Amygdala (tissue), 56 donors: ENCODE measurements at regions not wholly inside any gene's neighbourhood (a gene's known extent, or its start where the extent isn't known, plus 50 kb on each side); places are given as distances from the start of the nearest gene placed in this dataset.
"Not testable (repeated sequence)": the region's sequence is repeated elsewhere in the genome, so short reads cannot be mapped to it uniquely, and the experiment has no call there.

Experiments used
- DNase-seq, 56 donors: peaks; one replicate each; lab custom pipeline; 2025; lab: John Stamatoyannopoulos, UW

GRCh38 chrX:120719622-120720021, 89.8 kb upstream of the C1GALT1C1 start:
- no peak for DNase-seq

GRCh38 chrX:120718969-120719368, 89.1 kb upstream of the C1GALT1C1 start:
- DNase-seq: no peak

GRCh38 chrX:120702337-120702736, 72.5 kb upstream of the C1GALT1C1 start:
- DNase-seq: not testable (repeated sequence)

GRCh38 chrX:120697053-120697452, 67.2 kb upstream of the C1GALT1C1 start:
- no peak for DNase-seq

GRCh38 chrX:120692319-120692718, 62.5 kb upstream of the C1GALT1C1 start:
- DNase-seq: no peak

GRCh38 chrX:120690941-120691340, 61.1 kb upstream of the C1GALT1C1 start:
- DNase-seq: no peak

DNA sequence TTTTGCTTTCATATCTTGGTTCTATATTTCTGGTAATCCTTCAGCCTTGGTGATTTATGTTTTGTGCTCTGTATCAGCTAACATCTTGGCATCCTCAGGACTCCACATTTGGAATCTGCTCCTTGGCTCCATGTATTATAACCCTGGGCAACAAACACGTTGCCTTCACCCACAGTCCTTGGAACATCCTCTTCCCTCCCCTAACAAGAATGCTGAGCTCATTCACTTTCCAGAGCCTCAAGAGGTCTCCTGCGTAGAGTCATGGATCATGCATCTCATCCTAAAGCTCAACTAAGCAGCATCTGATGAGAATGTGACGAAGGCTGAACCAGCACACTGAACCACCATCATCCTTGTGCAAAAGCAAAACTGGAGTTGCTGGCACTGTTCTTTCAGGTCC, 60.5 kb upstream of the C1GALT1C1 start:
- DNase-seq: no peak

DNA sequence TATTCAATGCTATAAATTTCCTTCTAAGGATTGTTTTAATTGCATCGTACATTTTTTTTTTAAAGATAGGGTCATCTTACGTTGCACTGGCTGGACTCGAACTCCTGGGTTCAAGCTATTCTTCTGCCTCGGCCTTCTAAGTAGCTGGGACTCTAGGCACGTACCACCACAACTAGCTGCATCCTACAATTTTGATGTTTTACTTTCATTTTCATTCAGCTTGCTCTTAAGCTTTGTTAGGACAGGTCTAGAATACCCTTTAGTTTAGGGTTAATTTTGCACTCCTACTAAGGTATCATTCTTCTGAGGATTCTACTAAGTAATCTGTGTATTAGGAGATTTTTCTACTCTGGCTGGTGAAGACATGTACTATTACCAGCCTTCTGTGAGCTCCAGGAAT, 50.2 kb upstream of the C1GALT1C1 start:
- no peak for DNase-seq
